ENCODE measurements at regions not wholly inside any gene's neighbourhood (a gene's known extent, or its start where the extent isn't known, plus 50 kb on each side); places are given as distances from the start of the nearest gene placed in this dataset.
"Not testable (repeated sequence)": the region's sequence is repeated elsewhere in the genome, so short reads cannot be mapped to it uniquely, and the experiment has no call there.

GRCh38 chr5:125457617-125458016 lies 711.2 kb upstream of the ZNF608 start:
- no peak for DNase-seq

- not testable (repeated sequence) for DNase-seq
Observed at GRCh38 chr5:125458949-125459348, 712.5 kb upstream of the ZNF608 start.

GRCh38 chr5:125461641-125462072 lies 715.2 kb upstream of the ZNF608 start:
- no peak for DNase-seq

GRCh38 chr5:125463466-125464092 lies 717.1 kb upstream of the ZNF608 start:
- no peak for DNase-seq

GRCh38 chr5:125464847-125465432 lies 718.5 kb upstream of the ZNF608 start:
- DNase-seq, result no peak

GRCh38 chr5:125465703-125466102 lies 719.3 kb upstream of the ZNF608 start:
- no peak for DNase-seq

- DNase-seq, result no peak
Observed at GRCh38 chr5:125467222-125467621, 720.8 kb upstream of the ZNF608 start.

- no peak for DNase-seq
Observed at GRCh38 chr5:125470280-125470902, 724.0 kb upstream of the ZNF608 start.

- DNase-seq, result no peak
Observed at GRCh38 chr5:125476901-125477585, 730.6 kb upstream of the ZNF608 start.

GRCh38 chr5:125477586-125477975 lies 731.1 kb upstream of the ZNF608 start:
- no peak for DNase-seq

GRCh38 chr5:125478599-125478998 lies 732.2 kb upstream of the ZNF608 start:
- DNase-seq, result no peak

GRCh38 chr5:125480911-125481310 lies 734.5 kb upstream of the ZNF608 start:
- DNase-seq, result no peak

- no peak for DNase-seq
Observed at GRCh38 chr5:125481506-125482465, 735.3 kb upstream of the ZNF608 start.

GRCh38 chr5:125483609-125484008 lies 737.2 kb upstream of the ZNF608 start:
- DNase-seq, result no peak

- no peak for DNase-seq
Observed at GRCh38 chr5:125484272-125484741, 737.9 kb upstream of the ZNF608 start.

GRCh38 chr5:125484742-125485641 lies 738.6 kb upstream of the ZNF608 start:
- DNase-seq, result no peak

GRCh38 chr5:125485771-125486170 lies 739.3 kb upstream of the ZNF608 start:
- DNase-seq, result no peak

GRCh38 chr5:125486634-125487033 lies 740.2 kb upstream of the ZNF608 start:
- no peak for DNase-seq

- no peak for DNase-seq
Observed at GRCh38 chr5:125487231-125487630, 740.8 kb upstream of the ZNF608 start.

- not testable (repeated sequence) for DNase-seq
Observed at GRCh38 chr5:125487652-125488051, 741.2 kb upstream of the ZNF608 start.

- DNase-seq, result no peak
Observed at GRCh38 chr5:125489146-125489545, 742.7 kb upstream of the ZNF608 start.
